Dermis microvascular lymphatic vessel endothelial cell (primary cell): ENCODE measurements at regions not wholly inside any gene's neighbourhood (a gene's known extent, or its start where the extent isn't known, plus 50 kb on each side); places are given as distances from the start of the nearest gene placed in this dataset.

Experiments
- DNase-seq, 2 donors: peaks; one replicate each; pipeline versions ENCODE4 v3.0.0 to v3.0.0-alpha.2; 2010; ENCODE audit warnings: low read depth in 2 of 2

DNA sequence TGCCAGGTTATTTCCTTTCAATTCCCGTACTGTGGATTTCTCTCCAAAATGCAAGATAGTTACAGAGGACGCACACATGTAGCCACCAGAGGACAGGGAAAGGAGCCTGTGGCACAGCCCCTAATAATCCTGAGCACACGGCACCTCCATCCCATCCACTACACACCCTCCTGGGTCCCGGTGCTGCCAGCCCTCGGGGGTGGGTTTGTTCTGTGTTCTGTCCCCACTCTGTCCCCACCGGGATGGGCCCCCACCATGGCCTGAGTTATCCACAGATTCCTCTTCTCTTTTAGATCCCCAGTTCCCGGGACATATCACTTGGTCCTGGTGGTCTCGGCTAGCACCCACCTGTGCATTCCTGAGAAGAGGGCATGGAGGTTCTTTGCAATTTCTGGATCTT lies 196.9 kb upstream of the PPP2R2D start:
- DNase-seq: no peak

DNA sequence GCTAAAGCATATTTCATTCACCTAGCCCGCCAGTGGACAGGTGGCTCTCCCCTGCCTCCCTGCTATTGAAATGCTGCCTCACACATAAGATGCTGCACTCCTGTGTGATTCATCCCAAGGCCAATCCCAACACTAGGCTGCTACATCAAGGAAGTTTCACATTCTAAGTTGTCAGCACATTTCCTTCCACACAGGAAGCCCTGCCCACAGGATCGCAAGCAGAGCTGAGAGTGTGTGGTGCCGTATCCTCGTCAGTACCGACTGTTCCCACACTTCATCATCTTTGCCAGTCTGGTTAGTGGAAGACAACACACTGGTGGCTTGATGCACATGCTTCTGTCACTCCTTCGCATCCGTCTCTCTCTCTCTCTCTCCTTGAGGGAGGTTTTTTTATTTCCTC lies 194.3 kb upstream of the PPP2R2D start:
- DNase-seq: no peak

DNA sequence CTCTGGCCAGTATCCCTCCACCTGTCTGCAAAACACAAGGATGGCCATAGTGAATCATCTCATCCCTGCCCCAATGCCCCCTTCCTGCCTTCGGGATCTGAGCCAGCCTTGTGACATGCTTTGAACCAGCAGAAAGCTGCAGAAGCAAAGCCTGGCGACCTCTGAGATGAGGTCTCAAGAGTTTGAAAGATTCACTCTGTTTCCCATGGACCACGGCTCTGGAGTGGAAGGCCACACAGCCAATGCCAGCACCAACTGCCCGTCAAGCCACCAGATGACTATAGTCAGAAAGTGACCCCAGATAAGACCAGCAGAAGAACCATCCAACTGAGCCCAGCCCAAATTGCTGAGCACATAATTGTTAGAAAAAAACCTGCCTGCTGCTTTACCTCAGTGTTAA lies 193.9 kb upstream of the PPP2R2D start:
- no peak for DNase-seq

DNA sequence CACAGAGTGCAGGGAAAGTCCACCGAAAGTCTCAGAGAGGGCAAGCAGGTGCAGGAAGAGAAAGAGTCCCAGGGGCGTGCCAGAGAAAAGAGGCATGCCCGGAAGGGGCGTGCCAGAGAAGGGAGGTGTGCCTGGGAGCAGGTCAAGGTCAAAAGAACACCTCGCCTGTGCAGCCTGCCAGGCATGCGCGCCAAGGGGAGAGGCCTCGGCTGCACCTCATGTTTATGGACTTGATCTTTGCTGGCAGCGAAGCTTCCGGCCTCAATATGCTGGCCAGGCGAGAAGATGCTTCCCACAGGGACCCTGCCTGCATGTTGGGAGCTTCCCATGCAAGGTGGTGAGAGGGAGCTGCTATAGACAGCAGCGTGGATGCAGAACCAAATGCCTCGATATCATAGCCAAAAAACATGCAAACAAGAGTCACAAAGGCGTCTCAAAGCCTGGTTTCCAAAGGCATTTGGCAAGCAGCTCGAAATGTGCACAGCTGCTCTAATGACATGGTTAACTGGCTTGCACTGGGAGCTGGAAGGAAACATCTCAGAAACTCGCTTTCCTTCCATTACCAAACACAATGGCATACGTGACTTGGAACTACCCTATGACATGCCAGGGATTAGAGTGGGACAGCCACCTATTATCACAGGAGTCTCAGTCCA lies 192.5 kb upstream of the PPP2R2D start:
- DNase-seq: no peak

DNA sequence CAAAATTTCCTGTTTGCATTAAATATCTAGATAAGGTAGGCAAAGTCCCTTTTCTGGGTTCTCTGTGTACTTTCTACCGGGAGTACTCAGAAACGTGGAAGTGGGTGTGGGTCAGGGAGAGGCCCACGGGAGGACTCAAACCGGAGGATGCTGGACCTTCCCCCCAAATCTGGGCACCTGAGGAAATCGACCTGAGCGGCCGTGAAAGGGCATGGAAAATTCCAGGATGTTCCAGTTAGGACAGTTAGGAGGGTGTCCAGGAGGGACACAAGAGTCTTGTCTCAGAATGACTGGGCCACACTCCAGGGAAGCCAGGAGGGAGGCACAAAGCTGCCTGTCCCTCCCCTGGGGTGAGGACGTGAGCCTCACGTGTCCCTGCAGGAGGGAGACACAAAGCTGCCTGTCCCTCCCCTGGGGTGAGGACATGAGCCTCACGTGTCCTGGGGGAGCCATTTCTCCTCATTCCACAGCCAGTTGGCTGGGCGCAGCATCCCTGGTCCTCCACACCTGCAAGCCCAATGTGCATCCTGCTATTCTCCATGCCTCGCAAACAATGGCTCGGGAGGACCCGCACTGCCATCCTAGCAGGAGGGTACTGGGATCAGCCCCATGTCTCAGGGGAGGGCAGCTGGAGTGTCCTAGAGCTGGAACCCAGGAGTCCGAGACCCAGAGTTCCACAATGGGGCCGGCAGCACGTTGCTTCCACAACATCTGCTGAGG lies 190.5 kb upstream of the PPP2R2D start:
- no peak for DNase-seq

DNA sequence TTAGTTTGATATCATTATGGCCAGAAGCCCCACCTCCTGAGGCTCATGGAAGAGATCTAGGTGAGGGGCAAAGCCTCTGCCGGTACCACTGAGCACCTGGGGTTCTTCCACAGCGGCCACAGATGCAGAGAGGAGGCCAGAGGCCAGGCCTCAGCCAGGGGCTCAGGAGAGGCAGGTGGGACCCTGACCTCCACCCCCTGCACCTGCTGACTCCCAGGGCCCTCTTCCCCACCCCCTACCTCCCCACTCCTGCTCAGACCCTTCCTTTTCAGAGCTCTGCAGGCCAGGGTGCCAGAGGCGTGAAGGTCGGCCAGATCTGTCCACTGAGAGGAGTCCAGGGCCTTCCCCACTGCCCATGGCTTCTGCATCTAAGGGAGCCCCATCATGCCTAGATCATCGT lies 178.7 kb upstream of the PPP2R2D start:
- DNase-seq: no peak

DNA sequence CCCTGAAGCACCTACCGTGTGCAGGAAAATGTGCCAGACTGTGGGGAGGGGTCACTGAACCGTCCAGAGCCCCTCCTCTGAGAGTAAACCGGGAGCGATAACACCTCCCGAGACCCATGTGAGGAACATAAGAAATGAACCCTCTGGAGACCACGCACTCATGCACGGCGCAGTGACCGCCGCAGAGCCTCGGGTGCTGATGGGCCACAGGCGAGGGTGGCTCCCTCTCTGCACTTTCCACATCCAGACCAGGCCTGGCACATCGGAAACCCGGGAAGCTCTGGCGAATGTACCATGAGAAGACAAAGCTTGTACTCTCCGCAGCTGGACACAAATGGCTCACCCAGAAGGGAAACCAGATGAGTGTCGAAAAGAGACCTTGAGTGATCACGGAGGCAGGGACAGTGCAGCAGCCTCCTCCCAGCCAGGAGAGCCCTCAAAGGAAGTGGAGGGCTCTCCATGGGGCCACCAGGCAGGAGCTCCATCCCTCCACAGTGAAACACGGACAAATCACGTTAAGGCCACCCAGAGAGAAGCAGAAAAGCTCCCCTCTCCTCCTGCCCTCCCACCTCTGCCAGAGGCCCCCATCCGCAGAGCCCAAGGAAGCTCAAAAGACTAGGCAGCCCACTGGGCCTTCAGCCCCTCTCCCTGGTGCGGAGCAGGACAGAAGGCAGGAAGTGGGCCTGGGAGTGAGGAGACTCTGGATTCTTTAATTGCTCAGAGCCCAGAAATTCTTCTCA lies 178.1 kb upstream of the PPP2R2D start:
- DNase-seq: no peak

DNA sequence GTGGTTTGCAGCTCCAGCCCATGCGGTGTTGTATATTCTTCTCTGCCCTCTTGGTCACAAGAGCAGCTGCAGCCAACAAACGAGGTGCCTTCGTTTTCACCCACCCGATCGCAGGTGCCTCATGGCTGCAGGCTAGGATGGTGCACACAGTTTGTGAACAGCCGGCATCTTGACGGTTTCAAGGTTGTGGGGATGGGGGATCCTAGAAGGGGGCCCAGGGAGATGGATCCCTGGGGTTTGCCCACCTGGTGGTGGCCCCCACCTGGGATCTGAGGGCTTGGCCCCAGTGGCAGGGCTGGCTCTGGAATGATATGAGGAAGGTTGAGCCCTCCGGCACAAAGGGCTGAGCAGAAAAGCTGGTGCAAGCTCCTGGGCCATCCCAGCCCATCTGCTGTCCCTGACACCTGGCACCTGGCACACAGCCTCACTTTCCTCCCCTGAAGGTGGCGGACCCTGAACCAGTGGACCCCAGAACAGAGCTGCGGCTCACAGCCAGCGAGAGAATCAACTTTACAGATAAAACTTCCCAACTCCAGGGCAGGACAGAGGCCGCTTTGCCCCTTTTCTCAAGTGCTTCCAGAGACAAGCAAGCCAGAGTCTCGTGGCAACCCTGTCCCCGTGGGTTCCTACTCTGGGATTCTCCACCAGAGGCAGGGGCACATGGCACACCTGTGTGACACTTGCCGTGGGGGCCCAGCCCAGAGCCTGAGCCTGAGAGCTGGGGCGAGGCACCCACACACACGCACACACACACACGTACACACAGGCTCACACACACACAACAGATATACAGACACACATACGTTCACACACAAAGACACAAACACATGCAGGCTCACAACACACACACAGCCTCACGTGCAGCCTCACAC lies 177.3 kb upstream of the PPP2R2D start:
- DNase-seq: no peak

DNA sequence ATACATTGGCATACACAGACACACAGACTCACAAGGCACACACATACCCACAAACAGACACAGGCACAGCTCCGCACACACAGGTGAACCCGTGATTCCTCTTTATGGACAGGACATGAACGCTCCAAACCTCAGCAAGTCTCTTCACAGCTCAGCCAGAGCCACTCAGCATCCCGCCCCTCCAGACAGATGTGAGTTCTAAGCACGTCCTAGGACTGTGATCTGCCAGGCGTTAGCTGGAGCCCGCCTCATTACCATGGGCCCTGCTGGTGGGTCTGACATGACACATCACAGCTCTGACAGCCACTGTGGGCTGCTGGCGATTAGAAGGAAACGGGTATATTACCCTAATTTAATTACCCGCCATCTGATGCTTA lies 176.7 kb upstream of the PPP2R2D start:
- DNase-seq: no peak

DNA sequence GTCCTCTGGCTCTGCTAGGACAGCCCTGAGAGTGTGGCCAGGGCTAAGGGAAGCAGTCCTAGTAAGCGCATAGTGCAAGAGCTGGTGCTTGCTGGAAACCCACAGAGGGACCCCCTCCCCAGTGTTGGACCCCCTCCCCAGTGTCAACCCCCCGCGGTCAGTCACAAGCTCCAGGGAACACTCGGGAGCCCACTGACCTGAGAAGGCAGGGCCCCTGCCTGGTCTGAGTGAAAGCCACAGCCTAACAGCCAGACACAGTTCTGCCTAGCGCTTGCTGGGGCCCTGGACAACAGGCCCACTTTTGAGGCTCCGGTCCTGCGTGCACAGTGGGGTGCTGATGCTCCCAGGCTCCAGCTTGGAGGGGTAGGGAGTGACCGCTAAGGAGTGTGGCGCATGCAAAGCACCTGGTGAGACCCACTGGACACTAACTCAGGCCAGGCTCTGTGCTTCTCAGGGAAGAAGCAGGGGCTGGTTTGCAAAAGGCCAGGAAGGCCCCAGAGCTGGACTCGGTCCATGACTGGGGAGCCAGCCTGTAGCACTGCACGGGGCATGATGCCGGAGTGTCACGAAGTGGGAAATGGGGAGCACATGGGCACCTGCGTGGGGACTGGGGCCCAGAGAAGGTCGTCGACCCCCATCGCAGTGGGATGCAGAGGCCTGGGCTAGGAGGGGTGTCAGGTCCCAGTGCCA lies 175.8 kb upstream of the PPP2R2D start:
- no peak for DNase-seq

DNA sequence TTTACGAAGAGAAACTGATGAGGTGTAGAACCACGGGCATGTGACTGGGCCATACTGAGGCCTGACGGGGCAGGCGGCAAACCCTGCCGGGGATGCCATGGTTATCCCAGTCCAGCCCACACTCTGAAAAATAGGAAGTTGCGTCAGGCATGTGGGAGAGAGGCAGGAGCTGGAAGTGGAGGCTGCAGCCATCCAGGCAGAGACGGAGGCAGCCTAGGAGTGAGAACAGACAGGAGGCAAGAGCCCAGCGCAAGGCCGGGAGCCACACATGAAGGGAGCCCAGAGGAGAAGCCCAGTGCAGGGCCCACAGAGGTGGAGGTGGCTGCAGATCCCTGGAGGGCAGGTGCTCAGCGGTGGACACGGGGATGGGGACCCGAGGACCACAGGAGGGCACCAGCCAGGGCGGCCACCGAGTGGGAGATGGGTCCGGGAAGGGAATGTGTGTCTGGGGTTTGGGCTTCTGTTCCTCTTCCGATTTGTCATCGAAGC lies 175.2 kb upstream of the PPP2R2D start:
- DNase-seq: no peak

DNA sequence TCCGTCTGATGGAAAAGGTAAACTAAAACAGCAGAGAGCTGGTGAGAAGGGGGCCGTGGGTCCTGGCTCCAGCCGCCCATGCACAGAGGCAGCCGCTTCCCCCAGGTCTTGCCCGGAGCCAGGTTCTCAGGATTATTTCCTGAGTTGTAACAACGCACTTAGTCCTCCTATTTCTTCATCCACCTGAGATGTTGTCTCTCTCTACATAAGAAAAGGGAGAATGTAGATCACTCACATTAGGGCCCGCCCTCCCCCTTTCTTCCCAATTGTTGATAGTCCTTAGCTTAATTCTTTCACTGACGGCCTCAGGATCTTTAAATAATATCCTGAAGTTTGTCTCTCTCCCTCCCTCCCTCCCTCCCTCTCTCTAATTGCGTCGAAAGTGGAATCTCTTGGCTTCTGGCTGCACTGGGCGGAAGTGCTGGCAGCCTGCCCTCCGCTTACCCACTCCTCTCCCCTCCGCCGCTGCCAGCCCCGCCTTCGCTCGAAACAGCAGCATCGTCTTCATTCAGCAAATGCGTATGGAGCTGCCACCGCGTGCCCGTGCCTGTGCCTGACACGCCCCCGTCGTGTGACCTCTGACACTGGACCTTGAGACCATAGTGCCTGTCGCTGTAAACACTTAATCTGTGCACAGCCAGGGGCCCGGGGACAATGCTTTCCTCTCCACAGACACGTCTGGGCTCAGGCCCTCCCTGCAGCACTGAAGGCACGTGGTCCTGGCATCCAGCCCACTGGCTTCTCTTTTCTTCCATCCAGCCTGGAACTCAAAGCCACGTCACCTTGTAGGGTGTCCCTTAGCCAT lies 174.5 kb upstream of the PPP2R2D start:
- DNase-seq: no peak

DNA sequence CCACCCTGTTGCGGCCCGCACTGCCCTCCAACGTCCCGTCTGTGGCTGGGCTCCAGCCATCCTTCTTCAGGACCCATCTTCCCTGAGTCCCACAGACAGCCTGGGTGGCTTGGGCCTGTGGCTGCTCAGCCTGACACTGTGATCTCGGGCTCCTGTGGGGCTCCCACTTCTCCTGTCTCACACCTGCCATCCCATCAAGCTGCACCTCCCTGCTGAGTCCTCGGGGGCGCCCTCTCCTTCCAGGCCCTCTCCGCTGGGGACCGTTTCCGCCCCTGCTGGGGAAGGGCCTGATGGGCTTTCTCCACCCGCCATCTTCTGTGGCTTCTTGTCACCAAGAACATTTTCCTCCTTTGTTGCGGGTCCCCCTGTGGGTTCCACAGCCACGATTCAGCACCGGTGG lies 173.8 kb upstream of the PPP2R2D start:
- no peak for DNase-seq

DNA sequence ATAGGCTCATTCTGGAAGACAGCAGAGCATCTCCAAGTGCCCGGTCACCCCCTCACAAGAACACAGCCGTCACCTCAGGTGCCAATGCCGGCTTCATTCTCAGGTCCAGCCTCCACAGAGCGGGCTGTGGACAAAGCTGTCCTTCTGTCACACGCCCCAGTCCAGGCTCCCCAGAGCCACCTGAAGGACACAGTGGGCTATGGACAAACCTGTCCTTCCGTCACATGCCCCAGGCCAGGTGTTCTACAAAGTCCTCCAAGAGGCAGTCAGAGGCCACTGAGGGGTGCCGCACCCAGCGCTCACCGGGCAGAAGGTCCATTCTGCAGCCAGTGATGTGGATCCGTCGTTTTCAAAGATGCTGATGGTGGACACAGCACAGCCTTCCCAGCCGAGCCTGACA lies 173.2 kb upstream of the PPP2R2D start:
- DNase-seq: no peak

DNA sequence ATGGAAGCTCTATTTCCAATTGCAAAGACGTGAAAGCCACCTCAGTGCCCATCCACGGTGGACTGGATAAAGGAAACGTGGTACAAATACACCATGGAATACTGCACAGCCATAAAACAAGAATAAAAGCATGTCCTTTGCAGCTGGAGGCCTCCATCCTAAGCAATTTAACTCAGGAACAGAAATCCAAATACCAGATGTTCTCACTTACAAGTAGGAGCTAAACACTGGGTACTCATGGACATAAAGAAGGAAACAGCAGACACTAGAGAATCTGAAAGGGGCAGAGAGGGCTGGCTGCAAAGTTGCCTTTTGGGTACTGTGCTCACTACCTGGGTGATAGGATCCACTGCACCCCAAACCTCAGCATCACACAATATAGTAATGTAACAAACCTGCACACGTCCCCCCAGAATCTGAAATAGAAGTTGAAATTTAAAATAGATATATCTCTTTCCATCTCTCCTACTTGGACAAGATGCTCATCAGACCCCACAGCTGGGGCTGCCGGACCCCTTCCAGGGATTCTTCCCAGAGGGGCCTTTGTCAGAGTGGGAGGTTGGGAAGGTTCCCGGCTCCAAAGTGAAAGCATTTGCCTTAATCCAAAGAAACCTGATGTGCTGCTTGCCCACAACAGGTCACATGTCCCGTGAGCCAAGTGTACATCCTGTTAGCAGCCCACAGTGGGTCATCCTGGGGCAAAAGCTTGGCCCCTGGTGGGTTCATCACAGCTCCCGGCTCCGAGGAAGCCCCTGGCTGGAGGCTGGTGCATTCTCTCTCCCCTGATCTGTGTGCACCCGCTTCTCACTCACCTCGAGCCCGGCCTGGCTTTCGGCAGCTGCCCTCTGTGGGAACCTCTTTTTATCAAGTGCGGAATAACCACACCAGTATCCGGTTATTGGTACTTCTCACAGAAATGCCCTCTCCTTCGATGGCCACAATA lies 172.3 kb upstream of the PPP2R2D start:
- no peak for DNase-seq

DNA sequence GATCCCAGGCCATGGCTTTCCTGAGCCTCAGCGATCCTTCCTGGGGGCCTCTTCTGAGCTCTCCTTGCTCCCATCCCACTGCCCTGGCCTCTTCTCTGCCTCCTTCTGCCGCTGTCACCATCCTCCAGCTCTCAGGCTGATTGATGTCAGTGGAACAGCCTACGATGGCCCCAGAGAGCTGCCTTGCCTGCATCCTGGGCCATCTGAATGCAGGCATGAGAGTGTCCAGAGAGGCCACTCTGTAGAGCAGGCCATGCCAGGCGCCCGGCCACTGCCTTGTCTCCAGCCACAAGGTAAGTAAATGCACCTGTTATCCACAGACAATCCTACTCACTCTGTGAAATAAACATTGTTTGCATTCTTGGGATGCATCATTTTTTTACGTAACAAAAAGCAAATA lies 171.4 kb upstream of the PPP2R2D start:
- no peak for DNase-seq

DNA sequence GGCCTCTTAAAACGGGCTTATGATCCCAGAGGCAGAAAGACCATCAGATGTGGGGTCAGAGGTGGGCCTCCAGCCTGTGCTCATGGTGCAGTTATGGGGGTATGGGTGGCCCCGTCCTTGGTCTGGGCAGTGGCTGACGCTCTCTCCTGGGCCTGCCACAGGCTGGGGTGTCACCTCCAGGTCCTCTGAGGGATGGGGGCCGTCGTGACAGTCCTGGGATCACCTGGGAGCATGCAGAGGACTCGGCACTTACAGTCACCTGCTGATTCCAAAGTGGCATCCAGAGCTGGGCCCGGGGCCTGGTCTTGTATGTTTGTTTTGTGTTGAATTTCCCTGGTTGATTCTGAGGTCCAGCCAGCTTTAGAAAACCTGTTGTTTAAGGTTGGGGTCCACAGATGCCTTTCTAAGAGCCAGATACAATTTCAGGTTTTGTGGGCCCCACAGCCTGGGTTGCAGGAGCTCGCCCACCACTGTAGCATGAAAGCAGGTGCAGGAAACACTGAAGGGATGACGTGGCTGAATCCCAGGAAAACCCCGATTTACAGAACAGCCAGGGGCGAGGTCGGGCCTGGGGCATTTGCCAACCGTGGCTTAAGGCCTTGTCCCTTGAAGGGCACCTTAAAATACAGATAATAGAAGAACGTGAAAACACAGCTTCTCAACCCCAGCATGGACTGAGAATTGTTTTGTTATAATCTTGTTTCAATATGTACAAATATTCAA lies 170.7 kb upstream of the PPP2R2D start:
- no peak for DNase-seq

DNA sequence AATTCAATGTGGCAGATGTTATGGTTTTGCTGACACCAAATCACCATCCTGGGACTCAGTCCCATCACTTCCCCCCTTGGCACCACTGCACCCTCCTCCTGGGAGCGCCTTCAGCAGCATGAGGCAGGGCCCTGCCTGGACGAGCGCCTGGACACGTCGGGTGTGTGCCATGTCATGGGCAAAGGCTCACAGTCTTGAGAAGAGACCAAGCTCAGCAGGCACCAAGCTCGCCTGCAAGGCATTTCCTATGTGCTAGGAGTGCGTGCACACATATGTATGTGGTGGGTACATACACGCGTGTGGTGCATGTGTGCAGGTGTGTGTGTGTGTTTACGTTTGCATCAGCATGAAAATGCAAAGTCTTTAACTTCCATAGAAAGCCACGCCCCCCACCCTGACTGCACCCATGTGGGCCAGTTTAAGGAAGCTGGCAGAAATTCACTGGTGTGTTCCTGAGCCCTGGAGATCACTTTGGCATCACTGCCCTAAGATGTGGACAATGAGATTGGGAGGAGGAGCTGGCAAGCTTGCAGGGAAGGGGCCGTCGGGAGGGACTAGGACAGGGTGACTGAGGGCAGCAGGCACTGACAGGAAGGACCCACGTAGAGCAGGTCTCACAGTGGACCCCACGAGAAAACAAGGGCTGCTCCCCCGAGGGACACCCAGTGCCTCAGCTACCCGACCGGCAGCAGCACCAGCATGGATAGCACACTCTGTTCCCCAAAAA lies 169.9 kb upstream of the PPP2R2D start:
- DNase-seq: no peak
